GM21526 (cell line): ENCODE measurements at regions not wholly inside any gene's neighbourhood (a gene's known extent, or its start where the extent isn't known, plus 50 kb on each side); places are given as distances from the start of the nearest gene placed in this dataset.
"Not testable (repeated sequence)": the region's sequence is repeated elsewhere in the genome, so short reads cannot be mapped to it uniquely, and the experiment has no call there.

ENCODE experiments used
- ATAC-seq: cut with Tn5 transposase; IDR thresholded peaks from one replicate; pipeline ENCODE4 v1.9.1; 2021; ENCODE audit warnings: moderate library complexity; ENCODE audit not compliant: unreplicated experiment, low FRiP score

DNA sequence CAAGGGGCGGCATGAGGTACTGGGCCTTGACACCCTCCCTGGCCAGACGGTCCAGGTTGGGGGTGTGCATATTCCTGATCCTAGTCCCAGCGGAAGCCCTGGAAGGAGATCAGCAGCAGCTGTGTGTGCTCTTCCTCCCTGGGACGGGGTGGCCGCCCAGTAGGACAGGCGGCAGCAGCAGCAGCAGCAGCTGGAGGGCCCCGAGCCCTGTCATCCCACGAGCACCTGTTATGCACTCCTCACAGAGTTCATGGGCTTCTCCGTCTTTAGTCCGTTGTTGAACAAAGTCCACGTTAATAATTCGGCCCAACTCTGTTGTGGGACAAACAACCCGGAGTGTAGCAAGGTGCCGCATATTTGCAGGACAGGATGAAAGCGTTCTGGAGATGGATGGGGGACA is 205.6 kb downstream of the OTOP1 start:
- ATAC-seq, result not testable (repeated sequence)

- ATAC-seq, result not testable (repeated sequence)
Observed at GRCh38 chr4:4026708-4027107, 200.0 kb downstream of the OTOP1 start.

DNA sequence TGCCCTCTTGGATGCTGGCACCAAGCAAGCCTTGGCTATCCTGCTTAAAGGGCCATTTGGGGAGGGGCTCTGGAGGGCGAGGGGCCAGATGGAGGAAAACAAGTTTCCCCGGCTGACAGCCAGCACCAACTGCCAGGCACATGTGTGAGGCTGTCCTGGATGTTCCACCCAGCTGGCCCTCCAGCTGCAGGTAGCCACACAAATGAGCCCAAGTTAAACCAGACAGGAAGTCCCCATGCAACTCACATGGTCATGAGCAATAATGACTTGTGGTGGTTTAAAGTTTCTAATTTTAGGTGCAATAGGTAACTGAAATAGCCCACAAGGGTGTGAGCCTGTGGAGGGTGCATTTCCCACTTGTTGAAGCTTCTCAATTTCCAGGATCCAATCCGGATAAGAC is 198.0 kb downstream of the OTOP1 start:
- not testable (repeated sequence) for ATAC-seq

- ATAC-seq, result not testable (repeated sequence)
Observed at GRCh38 chr4:4030509-4030908, 196.2 kb downstream of the OTOP1 start.

GRCh38 chr4:4031446-4032135 is 195.1 kb downstream of the OTOP1 start:
- ATAC-seq, result not testable (repeated sequence)

DNA sequence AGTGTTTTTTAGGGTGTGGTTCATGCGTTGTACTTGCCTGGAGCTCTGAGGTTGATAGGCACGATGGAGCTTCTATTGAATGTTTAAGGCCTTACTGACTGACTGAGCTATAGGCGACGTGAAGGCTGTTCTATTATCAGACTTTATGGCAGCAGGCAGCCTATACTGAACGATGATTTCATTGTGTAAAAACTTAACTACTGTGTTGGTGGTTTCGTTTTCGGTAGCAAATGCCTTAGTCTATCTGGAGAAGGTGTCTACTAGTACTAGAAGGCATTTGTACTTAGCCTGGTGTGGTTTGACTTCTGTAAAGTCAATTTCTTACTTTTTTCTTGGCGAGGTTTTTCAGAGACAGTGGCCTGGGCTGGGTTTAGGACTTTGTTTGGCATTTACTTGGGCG is 194.4 kb downstream of the OTOP1 start:
- ATAC-seq, result not testable (repeated sequence)

DNA sequence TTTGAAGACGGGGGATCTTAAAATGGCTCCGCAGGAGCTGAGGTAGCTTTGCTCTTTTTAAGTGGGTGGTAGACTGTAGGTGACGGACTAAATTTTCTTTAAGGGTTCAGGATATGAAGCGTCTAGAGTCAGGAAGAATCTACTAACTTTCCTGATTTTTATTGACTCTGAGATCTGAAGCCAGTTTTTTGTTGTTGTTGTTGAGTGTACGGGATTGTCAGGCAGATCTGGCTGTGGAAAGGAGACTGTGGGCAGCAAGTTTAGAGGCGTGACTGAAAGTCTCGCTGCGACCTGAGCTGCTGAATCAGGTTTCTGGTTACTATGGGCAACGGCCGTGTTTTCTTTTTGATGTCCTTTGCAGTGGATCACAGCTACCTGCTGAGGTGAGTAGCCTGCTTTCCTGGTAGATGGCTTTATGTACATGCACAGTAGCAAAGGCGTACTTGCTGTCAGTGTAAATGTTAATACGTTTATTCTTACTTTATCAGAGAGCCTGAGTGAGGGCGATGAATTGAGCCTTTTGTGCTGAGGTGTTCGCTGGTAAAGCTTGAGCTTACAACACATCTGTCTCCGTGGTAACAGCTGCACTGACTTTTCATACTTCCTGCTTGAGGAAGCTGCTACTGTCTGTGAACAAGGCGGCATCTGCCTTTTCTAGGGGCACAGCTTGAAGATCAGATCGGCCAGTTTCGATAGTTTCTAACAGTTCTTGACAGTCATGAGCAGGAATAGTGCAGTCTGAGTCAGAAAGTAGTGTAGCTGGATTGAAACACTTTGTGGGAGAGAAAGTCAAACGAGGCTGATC is 193.7 kb downstream of the OTOP1 start:
- not testable (repeated sequence) for ATAC-seq

DNA sequence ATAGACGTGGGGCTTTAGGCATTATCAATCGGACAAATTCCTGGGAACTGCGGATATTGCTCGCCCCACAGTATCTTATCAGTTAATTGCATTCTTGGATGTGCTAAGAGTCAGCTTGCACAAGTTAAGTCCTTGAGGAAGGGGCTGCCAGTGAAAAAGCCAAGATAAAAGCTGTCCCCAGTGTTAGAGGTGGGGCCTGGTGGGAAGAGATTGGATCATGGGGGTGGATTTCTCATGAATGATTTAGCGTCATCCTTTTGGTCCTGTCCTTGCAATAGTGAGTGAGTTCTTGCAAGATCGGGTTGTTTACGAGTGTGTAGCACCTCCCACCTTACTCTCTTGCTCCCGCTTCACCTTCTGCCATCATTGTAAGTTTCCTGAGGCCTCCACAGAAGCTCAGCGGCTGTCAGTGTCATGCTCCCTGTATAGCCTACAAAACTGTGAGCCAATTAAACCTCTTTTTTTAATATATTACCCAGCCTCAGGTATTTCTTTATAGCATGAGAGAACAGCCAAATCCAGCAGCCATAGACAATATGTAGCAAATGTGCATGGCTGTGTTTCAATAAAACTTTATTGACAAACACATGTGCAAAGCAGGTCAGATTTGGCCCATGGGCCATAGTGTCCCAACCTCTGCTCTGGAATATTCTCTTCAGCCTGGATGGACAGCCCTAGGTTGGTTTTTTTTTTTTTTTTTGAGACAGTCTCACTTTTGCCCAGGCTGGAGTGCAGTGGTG is 189.2 kb downstream of the OTOP1 start:
- not testable (repeated sequence) for ATAC-seq

DNA sequence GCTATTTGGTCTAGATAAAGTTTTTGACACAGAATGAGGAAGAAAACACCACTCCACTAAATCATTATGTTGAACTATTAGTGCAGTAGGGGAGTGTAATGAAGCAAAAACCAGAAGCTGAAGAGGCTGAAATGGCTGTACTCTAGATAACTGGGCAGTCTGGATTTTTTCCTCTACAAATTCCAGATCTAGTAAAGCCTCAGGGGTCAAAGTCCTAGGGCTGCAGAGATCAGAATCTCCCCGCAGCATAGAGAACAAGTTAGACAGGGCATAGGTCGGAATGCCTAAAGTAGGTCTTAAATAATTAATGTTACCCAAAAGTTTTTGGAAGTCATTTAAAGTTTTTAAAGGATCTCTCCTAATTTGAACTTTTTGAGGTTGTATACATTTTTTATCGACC is 180.9 kb downstream of the OTOP1 start:
- ATAC-seq, result not testable (repeated sequence)

DNA sequence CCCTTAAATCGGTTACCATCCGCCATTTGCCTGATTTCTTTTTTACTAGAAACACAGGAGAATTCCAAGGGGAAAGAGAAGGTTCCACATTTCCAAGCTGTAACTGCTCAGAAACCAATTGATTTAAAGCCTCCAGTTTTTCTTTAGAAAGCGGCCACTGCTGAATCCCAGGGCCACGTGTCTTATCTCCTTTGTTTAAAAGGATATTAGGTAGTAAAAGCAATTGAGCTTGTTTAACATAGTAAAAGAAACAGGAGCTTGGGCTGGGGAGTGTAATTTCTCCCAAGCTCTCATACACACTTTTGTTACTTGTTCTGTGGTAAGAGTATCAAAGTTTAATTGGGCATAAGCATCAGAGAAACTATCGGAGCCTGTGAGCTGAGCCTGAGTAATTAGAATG is 180.0 kb downstream of the OTOP1 start:
- not testable (repeated sequence) for ATAC-seq

DNA sequence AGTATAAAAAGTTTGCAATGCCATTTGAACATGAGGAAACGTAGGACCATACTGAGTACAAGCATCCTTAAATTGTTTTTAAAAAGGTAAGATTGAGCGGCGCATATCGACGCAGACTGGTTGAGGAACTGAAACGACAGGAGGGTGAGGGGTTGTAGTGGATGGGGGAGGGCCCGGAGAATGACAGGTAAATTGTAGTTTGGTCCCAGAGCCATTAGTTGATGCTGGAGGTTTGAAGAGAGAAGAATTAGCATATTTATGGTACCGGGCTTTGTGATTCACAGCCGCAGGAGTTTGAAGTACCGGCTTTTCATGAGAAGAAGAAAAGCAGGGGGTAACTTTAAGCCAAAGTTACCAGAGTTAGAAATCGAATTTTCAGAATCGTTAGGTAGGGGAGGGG is 179.5 kb downstream of the OTOP1 start:
- ATAC-seq, result not testable (repeated sequence)

DNA sequence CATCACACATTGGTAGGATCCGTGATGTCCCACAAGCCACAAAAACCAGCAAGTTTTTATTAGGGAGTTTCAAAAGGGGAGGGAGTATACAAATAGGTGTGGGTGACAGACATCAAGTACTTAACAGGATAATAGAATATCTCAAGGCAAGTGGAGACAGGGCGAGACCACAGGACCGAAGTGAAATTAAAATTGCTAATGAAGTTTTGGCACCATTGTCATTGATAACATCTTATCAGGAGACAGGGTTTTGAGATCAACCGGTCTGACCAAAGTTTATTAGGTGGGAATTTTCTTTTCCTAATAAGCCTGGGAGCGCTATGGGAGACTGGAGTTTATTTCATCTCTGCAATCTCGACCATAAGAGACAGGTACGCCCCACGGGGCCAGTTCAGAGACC is 178.5 kb downstream of the OTOP1 start:
- not testable (repeated sequence) for ATAC-seq

- ATAC-seq, result not testable (repeated sequence)
Observed at GRCh38 chr4:4050781-4051180, 175.9 kb downstream of the OTOP1 start.

DNA sequence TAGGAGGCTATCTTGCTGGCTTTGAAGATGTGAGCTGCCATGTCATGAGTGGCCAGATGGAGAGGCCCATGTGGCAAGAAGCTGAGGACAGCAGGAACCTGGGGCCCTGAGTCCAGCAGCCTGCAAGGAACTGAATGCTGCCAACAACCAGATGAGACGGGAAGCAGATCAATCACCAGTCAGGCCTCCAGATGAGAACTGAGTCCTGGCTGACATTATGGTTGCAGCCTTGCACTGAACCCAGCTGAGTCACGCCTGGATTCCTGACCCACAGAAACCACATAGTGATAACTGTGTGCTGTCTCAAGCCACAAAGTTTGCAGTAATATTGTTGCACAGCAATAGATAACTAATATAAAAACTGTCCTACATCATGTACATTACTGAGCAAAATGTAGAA is 173.8 kb downstream of the OTOP1 start:
- not testable (repeated sequence) for ATAC-seq

GRCh38 chr4:4057226-4057625 is 169.5 kb downstream of the OTOP1 start:
- ATAC-seq, result not testable (repeated sequence)

- not testable (repeated sequence) for ATAC-seq
Observed at GRCh38 chr4:4084171-4084570, 142.6 kb downstream of the OTOP1 start.

DNA sequence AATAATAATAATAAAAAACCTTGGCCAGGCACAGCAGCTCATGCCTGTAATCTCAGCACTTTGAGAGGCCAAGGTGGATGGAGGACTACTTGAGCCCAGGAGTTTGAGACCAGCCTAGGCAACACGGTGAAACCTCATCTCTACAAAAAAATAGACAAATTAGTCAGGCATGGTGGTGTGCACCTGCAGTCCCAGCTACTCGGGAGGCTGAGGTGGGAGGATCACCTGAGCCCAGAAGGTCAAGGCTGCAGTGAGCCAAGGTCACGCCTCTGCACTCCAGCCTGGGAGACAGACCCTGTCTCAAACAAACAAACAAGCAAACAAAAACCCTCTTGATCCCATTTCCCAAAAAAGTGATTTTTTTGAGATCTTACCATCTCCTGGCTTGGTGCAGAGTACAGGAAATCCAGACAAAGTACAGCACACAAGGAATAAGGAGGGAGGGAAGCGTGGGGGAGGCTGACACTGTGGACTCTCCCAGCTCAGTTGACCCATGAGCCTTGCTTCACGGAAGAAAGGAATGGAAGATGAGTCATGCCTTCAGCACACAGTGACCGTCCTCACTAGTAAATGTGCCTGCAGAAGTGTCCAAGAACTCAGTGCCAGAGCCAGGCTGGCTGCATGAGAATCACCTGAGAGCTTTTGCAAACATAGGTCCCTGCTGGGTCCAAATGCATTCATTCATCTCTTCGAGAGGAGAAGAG is 136.9 kb downstream of the OTOP1 start:
- not testable (repeated sequence) for ATAC-seq

DNA sequence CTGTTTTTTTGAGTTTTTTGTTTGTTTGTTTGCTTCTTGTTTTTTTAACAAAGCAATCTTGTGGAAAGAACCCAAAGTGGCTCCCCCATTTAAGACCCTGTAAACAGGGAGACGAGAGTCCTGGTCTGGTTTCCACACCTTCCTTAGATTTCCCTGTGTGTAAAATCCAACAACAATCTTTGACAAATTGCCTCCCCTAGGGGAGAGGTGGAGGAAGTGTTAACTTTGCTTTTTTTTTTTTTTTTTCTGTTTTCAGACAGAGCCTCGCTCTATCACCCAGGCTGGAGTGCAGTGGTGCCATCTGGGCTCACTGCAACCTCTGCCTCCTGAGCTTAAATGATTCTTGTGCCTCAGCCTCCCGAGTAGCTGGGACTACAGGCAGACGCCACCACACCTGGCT is 136.0 kb downstream of the OTOP1 start:
- ATAC-seq, result not testable (repeated sequence)

DNA sequence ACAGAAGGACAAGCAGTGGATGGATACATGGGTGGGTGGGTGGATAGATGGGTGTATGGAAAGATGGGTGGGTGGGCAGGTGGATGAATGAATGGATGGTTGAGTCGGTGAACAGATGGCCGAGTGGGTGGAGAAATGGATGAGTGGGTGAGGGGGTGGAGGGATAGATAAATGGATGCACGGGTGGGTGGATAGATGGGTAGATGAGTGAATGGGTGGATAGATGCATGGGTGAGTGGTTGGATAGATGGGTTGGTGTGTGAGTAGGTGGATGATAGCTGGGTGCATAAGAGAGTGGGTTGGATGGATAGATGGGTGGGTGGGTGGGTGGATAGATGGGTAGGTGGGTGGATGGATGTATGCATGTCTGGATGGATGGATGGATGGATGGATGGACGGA is 134.6 kb downstream of the OTOP1 start:
- not testable (repeated sequence) for ATAC-seq

DNA sequence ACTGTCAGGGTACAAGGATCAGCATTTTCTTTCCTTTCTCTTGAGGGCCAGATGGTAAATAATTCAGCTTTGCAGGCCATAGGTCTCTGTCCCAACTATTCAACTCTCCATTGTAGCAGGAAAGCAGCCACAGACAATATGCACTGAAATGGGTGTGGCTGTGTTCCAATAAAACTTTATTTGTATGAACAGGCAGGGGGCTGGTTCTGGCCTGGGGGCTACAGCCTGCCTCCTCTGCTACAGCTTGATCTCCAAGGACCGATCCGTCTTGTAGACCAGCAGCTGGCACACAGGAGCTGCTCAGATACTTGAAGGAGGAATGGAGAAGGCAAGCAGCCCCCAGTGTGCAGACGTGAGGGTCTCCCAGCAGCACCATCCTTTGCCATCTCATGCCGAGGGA is 127.1 kb downstream of the OTOP1 start:
- not testable (repeated sequence) for ATAC-seq
